AML-193 (cell line): ENCODE measurements at regions not wholly inside any gene's neighbourhood (a gene's known extent, or its start where the extent isn't known, plus 50 kb on each side); places are given as distances from the start of the nearest gene placed in this dataset.

Experiments used
- DNase-seq, 2 experiments: peaks; one replicate each; lab custom pipeline; 2025; lab: John Stamatoyannopoulos, UW

DNA sequence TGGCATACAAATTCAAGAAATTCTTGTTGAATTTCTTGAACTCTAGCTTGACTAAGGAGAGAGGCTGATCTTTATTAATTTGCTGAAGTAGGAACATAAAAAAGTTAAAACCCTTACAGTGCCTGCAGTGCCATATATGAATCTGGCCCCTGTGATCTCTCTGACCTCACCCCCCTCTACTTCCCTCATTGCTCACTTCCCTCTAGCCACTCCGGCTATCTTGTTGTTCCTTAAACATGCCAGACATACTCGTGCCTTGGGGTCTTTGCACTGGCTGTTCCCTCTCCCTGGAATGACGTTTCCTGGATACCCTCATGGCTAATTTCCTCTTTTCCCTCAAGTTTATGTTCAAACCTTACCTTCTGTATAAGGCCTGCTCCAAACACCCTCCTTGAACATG lies 246.3 kb upstream of the SIX2 start:
- DNase-seq: no peak

DNA sequence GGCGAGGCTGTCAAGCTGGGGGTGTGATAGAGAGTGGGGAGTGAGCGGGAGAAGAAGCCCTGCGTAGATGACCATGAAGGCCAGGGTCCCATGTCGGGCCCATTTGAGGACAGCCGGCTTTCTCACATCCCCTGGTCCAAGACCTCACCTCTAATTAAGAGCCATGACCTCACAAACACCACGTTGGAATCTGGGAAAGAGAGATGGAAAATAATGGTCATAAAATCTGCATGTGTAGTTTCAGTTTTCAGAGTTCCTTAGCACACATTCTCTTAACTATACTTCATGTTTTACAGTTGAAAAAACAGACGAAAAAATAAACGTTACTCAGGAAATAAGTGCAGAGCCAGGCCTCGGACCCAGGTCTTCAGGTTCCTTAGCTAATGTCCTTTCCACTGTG lies 244.8 kb upstream of the SIX2 start:
- no peak for DNase-seq

DNA sequence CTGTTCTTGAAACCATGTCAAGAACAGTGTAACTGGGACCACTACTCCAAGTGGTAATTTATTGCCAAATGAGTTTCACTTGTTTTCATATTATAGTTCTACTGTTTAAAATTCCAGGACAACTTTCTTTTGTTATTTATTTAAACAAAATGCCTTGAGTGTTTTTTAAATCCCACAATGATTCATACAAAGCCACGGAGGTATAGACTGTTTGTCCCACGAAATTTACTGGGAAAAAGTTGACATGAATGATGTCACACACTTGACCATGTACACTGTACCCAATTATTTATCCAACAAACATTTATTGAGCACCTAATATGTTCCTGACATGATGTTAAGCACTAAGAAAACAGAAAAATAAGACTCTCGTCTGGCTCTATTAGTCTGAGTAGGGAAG lies 243.9 kb upstream of the SIX2 start:
- DNase-seq: no peak

DNA sequence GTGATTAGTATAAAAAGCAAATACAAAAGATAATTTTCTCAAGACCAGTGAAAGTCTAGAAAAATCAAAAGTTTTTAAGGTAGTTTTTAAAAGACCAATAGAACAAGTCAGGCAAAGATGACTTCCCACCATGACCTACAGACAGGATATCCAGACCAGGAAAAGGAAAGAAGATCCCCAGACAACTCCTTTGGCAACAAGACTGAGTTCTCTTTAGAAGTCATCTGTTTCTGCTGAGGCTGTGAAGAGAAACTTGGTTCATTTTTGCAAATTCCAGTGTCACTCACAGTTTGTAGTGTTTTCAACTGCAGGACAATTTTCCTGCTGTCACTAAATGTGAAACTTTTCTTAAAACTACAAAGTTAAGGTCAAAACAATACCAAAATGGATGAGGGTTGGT lies 240.9 kb upstream of the SIX2 start:
- DNase-seq: no peak

DNA sequence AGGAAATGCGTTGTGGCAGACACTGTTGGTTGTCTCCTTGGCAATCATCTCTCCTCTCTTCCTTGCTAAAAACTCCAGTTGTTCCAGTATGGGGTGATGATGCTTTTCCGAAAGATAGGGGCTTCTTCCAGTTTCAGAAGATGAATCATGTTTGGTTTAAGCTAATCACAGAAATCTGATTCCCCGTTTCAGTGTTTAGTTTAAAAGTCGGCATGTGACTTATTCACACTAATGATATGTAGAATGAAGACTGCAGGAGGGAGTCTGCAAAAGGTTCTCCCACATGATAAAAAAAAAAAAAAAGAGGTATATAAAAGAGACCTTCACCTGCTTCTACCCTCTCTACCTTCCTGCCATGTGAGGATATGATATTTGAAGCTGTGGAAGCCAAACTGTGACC lies 239.0 kb upstream of the SIX2 start:
- DNase-seq: no peak

DNA sequence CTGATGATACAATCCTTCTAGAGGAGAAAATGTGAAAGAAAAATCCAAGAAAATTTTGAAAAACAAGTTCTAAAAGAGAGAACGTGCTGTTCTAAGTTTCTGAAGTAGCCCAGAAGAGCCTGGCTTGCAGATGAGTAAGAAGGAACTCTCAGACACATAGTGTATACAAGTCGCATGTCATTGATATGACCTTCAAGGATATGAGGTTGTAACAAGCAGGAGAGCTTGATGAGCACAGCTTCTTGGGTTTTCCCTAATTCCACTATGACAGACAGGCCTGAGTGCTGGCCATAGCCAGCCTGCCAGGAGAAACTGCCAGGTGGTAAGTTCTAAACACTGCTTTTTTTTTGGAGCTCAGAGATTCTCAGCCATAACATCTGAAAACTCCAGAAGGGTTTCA lies 235.7 kb upstream of the SIX2 start:
- no peak for DNase-seq

DNA sequence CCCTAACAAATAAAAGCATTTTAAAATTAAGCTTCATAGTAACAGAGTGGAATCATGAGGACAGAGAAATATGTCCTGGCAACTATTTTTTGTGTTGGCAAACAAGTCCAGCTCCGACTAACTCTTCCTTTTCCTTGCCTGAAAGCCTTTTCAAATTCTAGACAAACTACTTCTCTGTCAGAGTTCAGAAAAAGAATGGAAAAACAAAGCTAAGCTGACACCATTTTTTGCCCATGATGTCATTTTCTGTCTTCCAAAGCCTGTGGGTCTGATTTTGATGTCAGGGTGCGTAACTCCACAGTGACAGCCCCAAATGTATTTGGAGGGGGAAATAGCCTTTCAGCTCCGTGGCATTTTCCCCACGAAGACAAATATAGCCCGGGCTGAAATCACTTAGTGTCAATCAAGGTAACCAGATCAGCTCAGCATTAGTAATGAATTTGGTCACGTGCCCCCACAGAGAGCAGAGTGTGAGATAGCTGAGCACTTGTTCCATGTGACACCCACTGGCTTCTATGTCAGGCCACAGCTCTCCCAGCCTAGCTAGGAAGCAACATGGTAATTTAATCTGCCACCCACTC lies 233.0 kb upstream of the SIX2 start:
- no peak for DNase-seq

DNA sequence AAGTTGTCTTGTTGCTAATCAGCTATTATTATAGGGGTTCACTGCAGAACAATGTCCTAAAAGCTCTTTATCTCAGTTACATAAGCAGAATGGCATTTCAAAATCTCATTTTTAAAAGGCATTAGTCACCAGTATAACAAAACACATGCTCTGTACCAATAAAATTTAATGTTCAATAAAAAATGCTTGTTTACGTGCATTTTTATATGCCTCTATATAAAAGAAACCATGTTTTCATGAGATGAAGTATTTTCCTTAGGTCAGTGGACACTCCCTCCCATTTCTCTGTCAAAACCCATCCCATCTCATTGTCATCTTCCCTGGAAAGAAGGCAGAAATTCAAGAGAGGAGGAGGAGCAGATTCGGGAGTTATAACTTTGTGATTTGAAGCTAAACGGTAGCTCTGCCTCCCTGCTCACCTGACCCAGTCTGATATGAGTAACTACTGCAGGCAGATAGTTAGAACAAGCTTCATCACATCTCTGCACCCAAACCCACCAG lies 231.9 kb upstream of the SIX2 start:
- DNase-seq: no peak

DNA sequence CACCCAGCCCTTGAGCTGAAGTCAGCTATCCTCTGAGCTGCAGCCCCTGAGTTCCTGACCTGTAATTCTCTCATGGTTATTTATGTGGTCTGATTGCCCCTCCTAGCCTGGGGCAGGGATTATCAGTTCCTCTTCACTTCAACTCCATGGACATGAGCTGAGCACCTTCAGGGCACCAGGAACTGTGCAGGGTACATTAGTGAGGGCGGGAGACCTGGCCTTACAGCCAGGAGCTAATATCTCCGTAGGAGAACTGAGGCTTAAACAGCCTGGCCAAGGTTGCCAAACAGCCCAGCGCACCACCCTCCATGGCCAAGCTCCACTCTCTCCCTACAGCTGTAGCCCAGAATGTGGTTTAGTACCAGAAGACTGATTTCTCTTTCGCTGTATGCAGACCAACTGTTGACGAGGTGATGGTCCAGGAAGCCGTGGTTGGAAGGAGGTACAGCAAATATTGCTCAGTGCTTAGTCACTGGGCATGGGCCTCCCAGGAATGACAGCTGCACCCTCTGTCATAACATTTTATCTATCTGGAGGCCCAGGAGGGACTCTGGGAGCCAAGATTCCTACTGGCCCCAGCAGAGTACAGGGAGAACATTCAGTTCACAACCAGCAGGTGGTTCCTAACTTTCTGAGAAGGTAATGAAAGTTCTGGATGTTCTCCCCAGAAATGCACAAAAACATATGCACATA lies 228.7 kb upstream of the SIX2 start:
- DNase-seq: no peak

DNA sequence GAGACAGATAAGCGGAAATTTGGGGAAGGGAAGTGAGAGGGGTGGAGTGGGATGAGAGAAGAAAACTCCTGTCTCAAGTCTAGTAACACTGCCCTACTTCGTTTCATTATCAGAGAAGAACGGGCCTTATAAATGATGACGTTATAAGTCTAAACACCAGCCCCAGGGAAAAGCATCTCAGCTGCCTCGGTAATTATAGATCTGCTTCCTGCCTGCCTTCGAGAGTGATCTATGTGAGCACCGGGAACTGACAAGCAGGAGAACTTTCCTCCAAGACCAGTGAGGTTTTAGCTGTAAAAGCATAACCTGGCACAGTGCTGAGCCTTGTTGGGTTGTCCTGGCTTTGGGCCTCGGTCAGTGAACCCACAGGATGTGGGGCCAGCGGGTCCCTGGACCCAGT lies 227.9 kb upstream of the SIX2 start:
- DNase-seq: no peak

DNA sequence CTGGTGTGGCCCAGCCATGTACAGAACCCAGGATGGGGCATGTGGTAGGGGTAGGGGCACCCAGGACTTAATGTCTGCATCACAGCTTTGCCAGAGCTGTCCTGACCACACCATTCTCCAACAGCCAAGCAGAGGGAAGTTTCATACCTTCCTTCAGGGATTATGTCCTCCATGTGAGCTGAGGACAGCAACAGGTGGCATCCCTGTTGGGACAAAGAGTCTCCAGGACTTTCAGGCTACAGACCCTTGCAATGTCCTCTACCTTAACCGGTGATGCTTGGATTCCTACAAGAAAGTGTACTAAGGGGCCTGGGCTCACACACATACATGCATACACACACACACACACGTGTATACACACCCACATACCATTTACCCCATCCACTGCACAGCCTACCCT lies 227.0 kb upstream of the SIX2 start:
- DNase-seq: no peak

DNA sequence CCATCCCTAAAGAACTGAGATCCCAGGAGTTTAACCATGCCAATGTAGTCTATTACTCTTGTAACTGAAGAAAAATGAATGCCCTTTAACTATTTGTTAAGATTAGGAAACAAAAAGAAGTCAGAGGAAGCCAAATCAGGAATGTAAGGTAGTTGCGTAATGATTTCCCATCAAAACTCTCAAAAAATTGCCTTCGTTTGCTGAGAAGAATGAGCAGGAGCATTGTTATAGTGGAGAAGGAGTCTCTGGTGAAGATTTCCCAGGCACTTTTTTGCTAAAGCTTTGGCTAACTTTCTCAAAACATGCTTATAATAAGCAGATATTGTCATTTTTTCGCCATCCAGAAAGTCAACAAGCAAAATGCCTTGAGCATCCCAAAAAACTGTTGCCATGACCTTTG lies 224.0 kb upstream of the SIX2 start:
- no peak for DNase-seq

DNA sequence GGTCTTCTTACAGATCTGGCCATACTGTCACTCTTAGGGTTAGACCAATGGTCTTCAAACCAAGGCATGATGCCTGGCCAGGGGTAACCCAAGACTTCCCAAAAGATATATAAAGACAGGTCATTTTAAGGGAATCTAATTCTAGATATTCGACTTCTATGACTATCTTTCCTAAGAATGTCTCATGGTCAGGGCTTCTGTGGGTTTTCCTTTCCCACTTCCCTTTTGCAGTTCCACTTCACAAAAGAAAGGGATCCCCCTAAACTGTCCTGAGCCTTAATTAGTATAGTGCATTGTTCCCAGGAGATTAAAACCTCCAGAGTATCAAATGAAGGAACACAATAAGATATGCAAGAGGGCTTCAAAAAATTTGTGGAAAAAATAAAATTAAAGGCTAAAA lies 223.6 kb upstream of the SIX2 start:
- no peak for DNase-seq

DNA sequence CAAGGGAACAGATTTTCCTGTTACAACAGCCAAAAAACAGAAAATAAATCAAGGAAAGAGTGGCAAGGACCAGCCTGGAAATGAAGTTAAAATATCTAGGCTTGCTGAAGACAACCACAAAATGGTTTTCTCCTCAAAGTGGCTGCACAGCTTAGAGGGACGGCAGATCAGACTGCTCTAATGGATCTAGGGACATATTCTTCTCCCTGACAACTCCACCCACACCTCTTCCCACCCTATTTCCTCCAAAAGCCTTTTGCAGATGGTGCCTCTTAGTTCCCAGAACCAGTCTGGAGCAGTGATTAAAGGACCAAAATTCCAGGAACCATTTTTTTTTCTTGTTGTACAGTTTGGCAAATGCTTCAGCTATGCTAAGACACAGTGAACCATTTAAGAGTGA lies 220.2 kb upstream of the SIX2 start:
- DNase-seq: no peak

DNA sequence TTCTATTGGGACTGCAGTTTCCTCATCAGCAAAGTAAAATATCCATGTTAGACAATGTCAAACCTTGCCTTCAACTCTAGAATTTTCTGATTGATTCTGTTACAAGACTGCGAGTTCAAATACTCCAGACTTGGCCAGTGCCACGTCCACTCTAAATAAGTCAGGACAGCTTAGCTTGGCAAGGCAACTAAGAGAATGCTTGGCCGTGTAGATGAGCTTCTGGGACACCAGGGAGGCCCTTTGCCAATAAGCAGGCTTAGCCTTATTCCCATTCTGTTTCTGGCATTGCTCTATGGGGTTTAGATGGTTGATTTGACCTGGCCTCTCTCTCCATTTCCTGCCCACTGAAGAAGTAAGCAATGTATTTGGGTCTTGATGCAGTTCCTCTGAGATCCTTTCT lies 218.1 kb upstream of the SIX2 start:
- DNase-seq: no peak

DNA sequence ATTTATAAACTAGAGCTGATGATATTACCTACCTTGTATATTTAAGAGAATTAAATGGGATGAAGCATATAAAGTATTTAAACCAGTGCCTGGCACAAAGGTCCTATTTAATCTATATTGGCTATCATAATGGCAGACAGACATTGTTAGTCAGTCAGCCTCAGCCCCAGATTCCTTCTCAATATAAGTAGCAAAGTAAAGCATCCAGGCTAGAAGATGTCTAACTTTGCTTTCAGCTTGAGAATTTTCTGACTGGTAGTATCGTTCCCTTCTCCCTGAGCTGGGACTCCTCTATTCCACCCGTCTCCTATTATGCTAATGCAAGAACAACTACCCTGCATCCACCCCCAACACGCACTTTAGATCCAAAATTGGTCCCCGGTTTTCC lies 215.7 kb upstream of the SIX2 start:
- no peak for DNase-seq

DNA sequence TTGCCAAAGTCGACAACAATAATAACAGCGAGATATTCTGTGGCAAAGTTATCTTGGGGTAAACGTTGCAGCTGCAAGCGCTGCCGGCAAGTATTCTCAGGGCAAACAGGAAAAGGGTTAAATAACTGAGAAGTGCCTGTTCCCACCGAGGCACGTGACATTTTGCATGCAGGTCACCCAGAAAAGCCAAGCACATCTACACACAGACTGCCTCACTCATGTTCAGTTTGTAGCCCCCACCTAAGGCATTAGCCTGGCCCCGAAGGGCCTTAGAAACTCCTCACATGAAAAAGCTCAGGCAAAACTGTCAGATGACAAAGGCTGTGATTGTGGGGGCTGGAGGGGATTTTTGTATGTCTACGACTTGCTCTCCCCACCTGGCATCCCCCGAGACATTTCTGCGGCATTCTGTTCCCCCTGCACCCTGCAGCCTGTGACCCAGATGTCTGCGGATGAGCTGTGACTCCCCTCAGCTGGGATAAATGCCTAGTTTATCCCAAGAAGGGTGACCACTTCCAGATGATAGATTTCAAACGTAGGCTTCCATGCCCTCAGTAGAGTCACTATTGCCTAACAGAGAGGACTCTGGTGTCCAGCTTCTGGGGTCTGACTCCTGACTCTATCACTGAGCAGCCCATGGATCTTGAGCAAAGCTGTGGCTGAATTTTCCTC lies 215.2 kb upstream of the SIX2 start:
- DNase-seq: no peak

DNA sequence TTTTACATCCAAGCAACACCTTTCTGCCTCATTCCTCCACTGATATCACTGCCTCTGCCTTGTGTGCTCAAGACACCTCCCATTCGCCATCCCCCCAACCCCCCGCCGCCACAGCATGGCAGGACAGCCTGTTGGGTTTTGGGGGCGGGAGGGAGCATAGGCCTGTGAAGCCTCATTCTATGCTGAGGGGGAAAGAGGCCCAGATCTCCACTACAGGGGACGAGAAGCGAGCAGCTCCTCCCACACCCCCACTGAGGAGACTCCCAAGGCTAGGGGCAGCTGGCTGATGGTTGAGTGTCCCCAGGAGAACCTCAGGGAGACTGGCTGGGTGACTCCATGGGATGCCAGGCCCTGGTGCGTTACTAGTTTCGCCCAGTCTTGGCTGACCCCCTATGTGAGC lies 214.3 kb upstream of the SIX2 start:
- DNase-seq: no peak

DNA sequence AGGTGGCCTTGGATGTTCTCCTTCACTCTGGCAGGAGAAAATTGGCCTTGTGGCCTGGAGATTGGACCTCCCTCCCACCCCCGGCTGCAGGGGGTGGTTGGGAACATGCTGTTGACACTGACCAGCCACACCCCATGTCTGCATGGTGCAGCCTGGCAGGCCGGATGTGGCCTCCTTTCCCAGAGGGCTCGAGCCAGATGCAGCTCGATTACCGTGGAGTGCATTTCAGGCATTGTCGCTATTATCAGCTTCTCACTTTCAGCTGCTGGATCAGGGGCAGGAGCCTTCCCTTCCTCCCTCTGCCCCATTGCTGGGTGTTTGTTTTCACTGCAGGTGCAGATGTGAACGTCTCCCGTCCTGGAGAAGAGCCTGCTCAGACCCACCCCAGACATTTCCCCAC lies 211.0 kb upstream of the SIX2 start:
- DNase-seq: no peak

DNA sequence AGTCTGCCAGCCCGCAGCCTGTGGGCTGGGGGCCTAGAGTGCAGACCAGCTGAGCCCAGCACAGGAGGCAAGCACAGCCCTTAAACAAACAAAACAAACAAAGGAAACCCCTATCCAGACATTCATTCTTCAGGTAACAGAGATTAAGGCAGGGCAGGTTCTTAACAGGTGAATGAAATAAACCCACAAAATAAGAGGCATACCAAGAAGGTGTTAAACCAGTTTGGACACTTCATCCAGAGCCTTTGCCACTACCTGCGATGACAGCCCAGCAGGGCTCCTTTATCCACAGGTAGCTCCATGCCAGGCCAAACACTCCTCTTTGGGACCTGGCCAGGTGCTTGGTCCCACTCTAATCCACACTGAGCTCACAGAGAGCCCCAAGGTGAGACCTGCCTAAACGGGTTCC lies 209.7 kb upstream of the SIX2 start:
- no peak for DNase-seq

DNA sequence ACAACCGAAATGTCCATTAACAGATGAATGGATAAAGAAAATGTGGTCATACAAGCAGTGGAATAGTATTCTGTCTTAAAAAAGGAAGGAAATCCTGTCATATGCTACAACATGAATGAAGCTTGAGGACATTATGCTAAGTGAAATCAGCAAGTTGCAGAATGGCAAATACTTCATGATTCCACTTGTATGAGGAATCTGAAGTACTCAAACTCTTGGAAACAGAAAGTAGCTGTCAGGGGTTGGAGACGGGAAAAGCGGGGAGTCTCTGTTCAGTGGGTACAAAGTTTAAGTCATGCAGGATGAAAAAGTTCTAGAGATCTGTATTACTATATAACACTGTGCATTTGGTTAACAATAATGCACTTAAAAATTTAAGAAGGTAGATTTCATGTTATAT lies 209.0 kb upstream of the SIX2 start:
- no peak for DNase-seq

DNA sequence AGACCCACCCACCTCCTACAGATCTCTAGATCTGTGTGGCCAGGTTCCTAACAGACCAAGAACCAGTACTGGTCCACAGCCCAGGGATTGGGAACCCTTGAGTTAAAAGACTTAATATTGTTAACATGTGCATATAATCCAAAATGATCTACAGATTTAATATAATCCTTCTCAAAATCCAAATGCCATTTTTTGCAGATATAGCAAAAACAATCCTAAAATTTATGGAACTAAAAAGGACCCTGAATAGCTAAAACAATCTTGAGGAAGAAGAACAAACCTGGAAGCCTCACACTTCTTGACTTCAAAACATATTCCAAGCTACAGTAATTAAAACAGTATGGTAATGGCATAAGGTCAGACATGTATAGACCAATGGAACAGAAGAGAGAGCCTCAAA lies 206.9 kb upstream of the SIX2 start:
- DNase-seq: no peak

DNA sequence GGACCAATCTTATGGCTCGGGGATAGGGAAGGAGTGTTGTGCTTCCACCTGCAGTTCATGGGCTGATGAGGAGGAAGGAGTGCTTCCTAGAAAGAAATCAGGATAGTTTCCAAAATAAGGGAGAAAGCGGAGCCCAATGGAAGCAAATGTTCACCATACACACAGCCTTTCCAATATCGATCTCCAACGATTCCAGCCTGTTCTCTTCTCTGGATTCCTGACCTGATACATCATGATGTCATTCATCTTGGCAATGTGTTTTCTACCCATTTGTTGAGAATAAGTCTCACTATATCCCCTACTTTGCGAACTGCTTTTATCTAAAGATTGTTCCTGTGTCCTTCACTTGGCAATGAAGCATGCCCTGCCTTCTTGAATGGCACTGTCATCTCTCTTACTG lies 205.3 kb upstream of the SIX2 start:
- DNase-seq: no peak
